ENCODE measurements at regions not wholly inside any gene's neighbourhood (a gene's known extent, or its start where the extent isn't known, plus 50 kb on each side); places are given as distances from the start of the nearest gene placed in this dataset.

DNA sequence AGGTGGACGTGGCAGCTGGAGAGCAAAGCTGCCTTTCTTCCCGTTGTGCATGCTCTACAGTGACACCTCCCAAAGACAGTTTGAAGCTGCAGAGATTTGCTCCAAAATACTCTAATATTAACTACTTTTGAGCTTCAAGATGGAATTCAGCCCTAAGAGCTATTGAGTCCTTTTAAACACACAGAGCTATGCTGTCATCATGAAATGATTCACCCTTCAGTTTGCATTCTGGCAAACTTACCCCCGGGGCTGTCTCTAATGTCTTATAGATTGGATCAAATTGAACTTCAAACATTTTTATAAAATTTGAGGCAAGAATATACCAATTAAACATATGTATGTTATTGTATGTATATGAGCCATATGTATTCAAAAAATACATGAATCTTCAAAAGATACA, 110.7 kb upstream of the EFEMP1 start:
- TF ChIP-seq, protein P1, sequence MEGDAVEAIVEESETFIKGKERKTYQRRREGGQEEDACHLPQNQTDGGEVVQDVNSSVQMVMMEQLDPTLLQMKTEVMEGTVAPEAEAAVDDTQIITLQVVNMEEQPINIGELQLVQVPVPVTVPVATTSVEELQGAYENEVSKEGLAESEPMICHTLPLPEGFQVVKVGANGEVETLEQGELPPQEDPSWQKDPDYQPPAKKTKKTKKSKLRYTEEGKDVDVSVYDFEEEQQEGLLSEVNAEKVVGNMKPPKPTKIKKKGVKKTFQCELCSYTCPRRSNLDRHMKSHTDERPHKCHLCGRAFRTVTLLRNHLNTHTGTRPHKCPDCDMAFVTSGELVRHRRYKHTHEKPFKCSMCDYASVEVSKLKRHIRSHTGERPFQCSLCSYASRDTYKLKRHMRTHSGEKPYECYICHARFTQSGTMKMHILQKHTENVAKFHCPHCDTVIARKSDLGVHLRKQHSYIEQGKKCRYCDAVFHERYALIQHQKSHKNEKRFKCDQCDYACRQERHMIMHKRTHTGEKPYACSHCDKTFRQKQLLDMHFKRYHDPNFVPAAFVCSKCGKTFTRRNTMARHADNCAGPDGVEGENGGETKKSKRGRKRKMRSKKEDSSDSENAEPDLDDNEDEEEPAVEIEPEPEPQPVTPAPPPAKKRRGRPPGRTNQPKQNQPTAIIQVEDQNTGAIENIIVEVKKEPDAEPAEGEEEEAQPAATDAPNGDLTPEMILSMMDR (optimal IDR thresholded peaks at IDR 0.05 in 1 of 3, IDR thresholded peaks at IDR 0.05 in 1 of 3, conservative IDR thresholded peaks at IDR 0.05 in 1 of 3; ENCODE audit: extremely low read depth in 1 of 3, insufficient read depth in 2 of 3, low read length in 3 of 3), result no peak
- no peak for TF ChIP-seq EZH2 (IDR thresholded peaks at IDR 0.05; ENCODE audit: low read length)
